IMR-90 (cell line): ENCODE measurements at regions not wholly inside any gene's neighbourhood (a gene's known extent, or its start where the extent isn't known, plus 50 kb on each side); places are given as distances from the start of the nearest gene placed in this dataset.
A peak's percentile ranks its signal among the peaks of the same experiment; 100 is the strongest.

ENCODE experiments used
- ATAC-seq: fragments of 200-7000 bp; cut with Tn5 transposase; 2 replicates; pipeline ENCODE4 v1.9.1; 2020; ENCODE audit warnings: low read depth, mild to moderate bottlenecking, moderate library complexity
- BruUV-seq: library from RNA; stranded (reverse); fragments of 400-500 nt; replicated peaks from 2 replicates; lab custom pipeline; 2021; lab: Mats Ljungman, UMichigan
- CTCF ChIA-PET: fragments of 300-600 bp; formaldehyde crosslinking; extraction: SDS; loops from one replicate; lab custom pipeline; 2021; ENCODE audit warnings: antibody characterized with exemption; lab: Yijun Ruan, JAX
- POLR2A ChIA-PET: fragments of 300-600 bp; sonication (Branson Sonifier 250); formaldehyde crosslinking; loops from one replicate; lab custom pipeline; 2022; ENCODE audit warnings: antibody characterized with exemption; ENCODE audit not compliant: unreplicated experiment; lab: Charles Lee
- DNase-seq: peaks from one replicate; pipeline ENCODE4 v3.0.0; 2013
- H2AFZ ChIP-seq: replicated peaks from 2 replicates; pipeline ENCODE3; 2013; ENCODE audit warnings: low read length, mild to moderate bottlenecking; ENCODE audit not compliant: poor library complexity
- H2AK5ac ChIP-seq: 2 replicates; pipeline ENCODE4 v1.6.1; 2013; ENCODE audit warnings: low read depth, low read length, inconsistent platforms
- H2AK9ac ChIP-seq: replicated peaks from 2 replicates; pipeline ENCODE3; 2013; ENCODE audit warnings: mild to moderate bottlenecking, low read depth, low read length, moderate library complexity; ENCODE audit not compliant: poor library complexity
- H2BK120ac ChIP-seq: 2 replicates; pipeline ENCODE4 v1.6.1; 2013; ENCODE audit warnings: low read depth, low read length, inconsistent platforms
- H2BK15ac ChIP-seq: 3 replicates; pipeline ENCODE4 v1.6.1; 2013; ENCODE audit warnings: low read depth, low read length, inconsistent platforms
- H2BK20ac ChIP-seq: 2 replicates; pipeline ENCODE4 v1.6.1; 2013; ENCODE audit warnings: low read depth, mild to moderate bottlenecking, inconsistent platforms, low read length, moderate library complexity
- H2BK5ac ChIP-seq: 2 replicates; pipeline ENCODE4 v1.6.1; 2013; ENCODE audit warnings: mild to moderate bottlenecking, low read depth, low read length, inconsistent platforms; ENCODE audit not compliant: poor library complexity, severe bottlenecking
- H3K14ac ChIP-seq: replicated peaks from 2 replicates; pipeline ENCODE4 v1.6.1; 2013; ENCODE audit warnings: low read depth, low read length, inconsistent platforms
- H3K18ac ChIP-seq: 2 replicates; pipeline ENCODE4 v1.6.1; 2013; ENCODE audit warnings: low read depth, low read length, control low read depth
- H3K23ac ChIP-seq: 2 replicates; pipeline ENCODE4 v1.6.1; 2013; ENCODE audit warnings: low read depth, low read length, inconsistent platforms
- H3K27ac ChIP-seq: 2 replicates; pipeline ENCODE4 v1.5.1; 2013; ENCODE audit warnings: mild to moderate bottlenecking, control low read depth, low read length; ENCODE audit not compliant: insufficient read depth
- H3K27me3 ChIP-seq: 2 replicates; pipeline ENCODE4 v1.6.1; 2013; ENCODE audit warnings: low read length; ENCODE audit not compliant: control insufficient read depth, insufficient read depth
- H3K36me3 ChIP-seq: 2 replicates; pipeline ENCODE4 v1.6.1; 2013; ENCODE audit warnings: low read length, mixed read lengths; ENCODE audit not compliant: control insufficient read depth, insufficient read depth
- H3K4ac ChIP-seq: 2 replicates; pipeline ENCODE4 v1.6.1; 2013; ENCODE audit warnings: low read depth, low read length, inconsistent platforms
- H3K4me1 ChIP-seq: 2 replicates; pipeline ENCODE4 v1.6.1; 2013; ENCODE audit warnings: low read length, mixed read lengths; ENCODE audit not compliant: control insufficient read depth, insufficient read depth
- H3K4me2 ChIP-seq: 2 replicates; pipeline ENCODE4 v1.6.1; 2013; ENCODE audit warnings: low read depth, mild to moderate bottlenecking, control low read depth, low read length, moderate library complexity
- H3K4me3 ChIP-seq: 2 replicates; pipeline ENCODE4 v1.5.1; 2013; ENCODE audit warnings: low read depth, mild to moderate bottlenecking, control low read depth, low read length, moderate library complexity; ENCODE audit not compliant: insufficient read depth
- H3K56ac ChIP-seq: 2 replicates; pipeline ENCODE4 v1.6.1; 2013; ENCODE audit warnings: low read length, inconsistent platforms; ENCODE audit not compliant: insufficient read depth; ENCODE audit errors: extremely low read depth
- H3K79me1 ChIP-seq, 2 experiments: 2 replicates each; pipeline ENCODE4 v1.6.1; 2013; ENCODE audit warnings: low read length in 2 of 2, inconsistent platforms in 1 of 2, low read depth in 1 of 2
- H3K9ac ChIP-seq: 2 replicates; pipeline ENCODE4 v1.6.1; 2013; ENCODE audit warnings: low read depth, low read length, control low read depth
- H3K9me1 ChIP-seq: 2 replicates; pipeline ENCODE4 v1.6.1; 2013; ENCODE audit warnings: low read length, inconsistent platforms; ENCODE audit not compliant: insufficient read depth
- H3K9me3 ChIP-seq: 2 replicates; pipeline ENCODE4 v1.6.1; 2013; ENCODE audit warnings: low read length; ENCODE audit not compliant: control insufficient read depth, insufficient read depth
- H4K20me1 ChIP-seq: 2 replicates; pipeline ENCODE4 v1.6.1; 2013; ENCODE audit warnings: low read length, inconsistent platforms; ENCODE audit not compliant: insufficient read depth
- H4K5ac ChIP-seq: 2 replicates; pipeline ENCODE4 v1.6.1; 2013; ENCODE audit warnings: mild to moderate bottlenecking, low read depth, low read length, control low read depth
- H4K8ac ChIP-seq, 2 experiments: 2 replicates each; pipeline ENCODE4 v1.6.1; 2013; ENCODE audit warnings: low read depth in 2 of 2, low read length in 2 of 2, control low read depth in 1 of 2, inconsistent platforms in 1 of 2
- H4K91ac ChIP-seq: 2 replicates; pipeline ENCODE4 v1.6.1; 2013; ENCODE audit warnings: low read depth, low read length, inconsistent platforms; ENCODE audit not compliant: insufficient read depth
- CEBPB ChIP-seq: IDR thresholded peaks from 2 replicates; pipeline ENCODE4 v1.6.1; 2012; ENCODE audit warnings: low read depth, low read length, improper control_type of control experiment
- MXI1 ChIP-seq: IDR thresholded peaks from 2 replicates; pipeline ENCODE4 v1.6.1; 2012; ENCODE audit warnings: low read depth, mild to moderate bottlenecking, low read length, moderate library complexity, borderline replicate concordance
- dilution Hi-C: fragments of 300-500 bp; cut with HindIII; formaldehyde crosslinking; loops from one replicate; pipeline ENCODE4 v1.14.3; 2018; ENCODE audit warnings: low sequenced_read_pairs; ENCODE audit not compliant: unreplicated experiment
- in situ Hi-C: fragments of 300-500 bp; cut with MboI; formaldehyde crosslinking; loops from 3 replicates; pipeline ENCODE4 v1.14.3; 2019; ENCODE audit warnings: low sequenced_read_pairs, inconsistent platforms, mixed read lengths
- intact Hi-C: fragments of 100-400 bp; cut with micrococcal nuclease; formaldehyde crosslinking; loops from 2 replicates; pipeline ENCODE4 v1.10.0; 2022

GRCh38 chr2:188845692-188846091 is 128.5 kb upstream of the COL3A1 start:
- Histone ChIP-seq H3K4me3 (no peak overlapping the region), H3K56ac (no peak overlapping the region), H3K79me1 (no peaks in the 10 kb centered on the region), H3K9ac (no peak overlapping the region), H3K9me1 (no peaks in the 10 kb centered on the region), H3K23ac (no peak overlapping the region), H4K5ac (no peak overlapping the region), H4K8ac (no peak overlapping the region), H2BK120ac (no peak overlapping the region), H2AK9ac (no peak overlapping the region), H2BK15ac (no peak overlapping the region), H2BK20ac (no peak overlapping the region), H3K14ac (no peak overlapping the region), H3K4me1 (no peaks in the 10 kb centered on the region), H3K4me2 (no peak overlapping the region), H3K18ac (no peak overlapping the region), H4K20me1 (no peaks in the 10 kb centered on the region), H4K91ac (no peak overlapping the region), H3K27me3 (no peaks in the 10 kb centered on the region), H3K27ac (no peak overlapping the region), H2AK5ac (no peak overlapping the region), H3K9me3 (peaks cover 4% of the 10 kb centered on the region; the same call in 1 of the 2 replicates), H2AFZ (no peak overlapping the region), H2BK5ac (no peak overlapping the region), H3K4ac (no peak overlapping the region), H3K36me3 (no peaks in the 10 kb centered on the region)
- dilution Hi-C loops = no loop called here
- intact Hi-C loops = no loop called here
- BruUV-seq = no TSS peak
- DNase-seq (no peak), ATAC-seq (no peak)
- TF ChIP-seq MXI1 = no peak
- peak; percentile 78 for TF ChIP-seq CEBPB
- in situ Hi-C loops = no loop called here
- ChIA-PET POLR2A (no interaction called here), CTCF (no interaction called here)
